ENCODE measurements at regions not wholly inside any gene's neighbourhood (a gene's known extent, or its start where the extent isn't known, plus 50 kb on each side); places are given as distances from the start of the nearest gene placed in this dataset.

DNA sequence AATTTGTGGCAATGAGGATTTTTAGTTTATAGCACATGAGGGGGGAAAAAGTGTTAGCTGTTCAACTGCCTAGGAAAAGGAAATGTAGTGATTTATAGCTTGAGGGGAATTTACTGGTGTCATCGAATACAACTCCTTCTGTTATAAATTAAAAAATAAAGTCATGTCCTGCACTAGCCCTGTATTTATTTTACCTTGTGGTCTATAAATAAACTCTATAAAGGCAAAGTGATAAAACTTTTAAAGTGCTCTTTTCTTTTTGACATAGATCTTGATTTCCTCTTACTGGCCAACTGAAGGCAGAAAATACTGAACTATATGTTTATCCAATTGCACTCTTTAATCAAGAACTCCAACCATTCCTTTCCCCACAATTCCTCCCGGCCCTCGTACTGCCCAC is 672.1 kb upstream of the SLIT2 start:
- no peak overlapping the region for H3K4me2 ChIP-seq (ENCODE audit: control insufficient read depth, insufficient read depth)
- in situ Hi-C loops (cut with MboI) (no loop called here), intact Hi-C loops (cut with micrococcal nuclease; ENCODE audit: unreplicated experiment) (no loop called here)
- H3K9ac ChIP-seq (ENCODE audit: control insufficient read depth, insufficient read depth, low read length): no peak overlapping the region
- TF ChIP-seq CREB1 (IDR thresholded peaks at IDR 0.05; ENCODE audit: low read depth) (no peak), STAT3 (IDR thresholded peaks at IDR 0.05; ENCODE audit: low read depth, low read length) (no peak), SREBF2 (IDR thresholded peaks at IDR 0.05; ENCODE audit: low read length) (no peak), FOXM1 (IDR thresholded peaks at IDR 0.05; ENCODE audit: low read depth, low read length) (no peak), NR2C2 (IDR thresholded peaks at IDR 0.05; ENCODE audit: borderline replicate concordance, control insufficient read depth, insufficient read length, low read depth) (no peak), RELA (IDR thresholded peaks at IDR 0.05; ENCODE audit: borderline replicate concordance, partially characterized antibody) (no peak), PAX8 (IDR thresholded peaks at IDR 0.05) (no peak)
- TF ChIP-seq, protein P1, sequence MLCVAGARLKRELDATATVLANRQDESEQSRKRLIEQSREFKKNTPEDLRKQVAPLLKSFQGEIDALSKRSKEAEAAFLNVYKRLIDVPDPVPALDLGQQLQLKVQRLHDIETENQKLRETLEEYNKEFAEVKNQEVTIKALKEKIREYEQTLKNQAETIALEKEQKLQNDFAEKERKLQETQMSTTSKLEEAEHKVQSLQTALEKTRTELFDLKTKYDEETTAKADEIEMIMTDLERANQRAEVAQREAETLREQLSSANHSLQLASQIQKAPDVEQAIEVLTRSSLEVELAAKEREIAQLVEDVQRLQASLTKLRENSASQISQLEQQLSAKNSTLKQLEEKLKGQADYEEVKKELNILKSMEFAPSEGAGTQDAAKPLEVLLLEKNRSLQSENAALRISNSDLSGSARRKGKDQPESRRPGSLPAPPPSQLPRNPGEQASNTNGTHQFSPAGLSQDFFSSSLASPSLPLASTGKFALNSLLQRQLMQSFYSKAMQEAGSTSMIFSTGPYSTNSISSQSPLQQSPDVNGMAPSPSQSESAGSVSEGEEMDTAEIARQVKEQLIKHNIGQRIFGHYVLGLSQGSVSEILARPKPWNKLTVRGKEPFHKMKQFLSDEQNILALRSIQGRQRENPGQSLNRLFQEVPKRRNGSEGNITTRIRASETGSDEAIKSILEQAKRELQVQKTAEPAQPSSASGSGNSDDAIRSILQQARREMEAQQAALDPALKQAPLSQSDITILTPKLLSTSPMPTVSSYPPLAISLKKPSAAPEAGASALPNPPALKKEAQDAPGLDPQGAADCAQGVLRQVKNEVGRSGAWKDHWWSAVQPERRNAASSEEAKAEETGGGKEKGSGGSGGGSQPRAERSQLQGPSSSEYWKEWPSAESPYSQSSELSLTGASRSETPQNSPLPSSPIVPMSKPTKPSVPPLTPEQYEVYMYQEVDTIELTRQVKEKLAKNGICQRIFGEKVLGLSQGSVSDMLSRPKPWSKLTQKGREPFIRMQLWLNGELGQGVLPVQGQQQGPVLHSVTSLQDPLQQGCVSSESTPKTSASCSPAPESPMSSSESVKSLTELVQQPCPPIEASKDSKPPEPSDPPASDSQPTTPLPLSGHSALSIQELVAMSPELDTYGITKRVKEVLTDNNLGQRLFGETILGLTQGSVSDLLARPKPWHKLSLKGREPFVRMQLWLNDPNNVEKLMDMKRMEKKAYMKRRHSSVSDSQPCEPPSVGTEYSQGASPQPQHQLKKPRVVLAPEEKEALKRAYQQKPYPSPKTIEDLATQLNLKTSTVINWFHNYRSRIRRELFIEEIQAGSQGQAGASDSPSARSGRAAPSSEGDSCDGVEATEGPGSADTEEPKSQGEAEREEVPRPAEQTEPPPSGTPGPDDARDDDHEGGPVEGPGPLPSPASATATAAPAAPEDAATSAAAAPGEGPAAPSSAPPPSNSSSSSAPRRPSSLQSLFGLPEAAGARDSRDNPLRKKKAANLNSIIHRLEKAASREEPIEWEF (IDR thresholded peaks at IDR 0.05; ENCODE audit: insufficient replicate concordance, low read depth, low read length): no peak
- TF ChIP-seq, protein P2, sequence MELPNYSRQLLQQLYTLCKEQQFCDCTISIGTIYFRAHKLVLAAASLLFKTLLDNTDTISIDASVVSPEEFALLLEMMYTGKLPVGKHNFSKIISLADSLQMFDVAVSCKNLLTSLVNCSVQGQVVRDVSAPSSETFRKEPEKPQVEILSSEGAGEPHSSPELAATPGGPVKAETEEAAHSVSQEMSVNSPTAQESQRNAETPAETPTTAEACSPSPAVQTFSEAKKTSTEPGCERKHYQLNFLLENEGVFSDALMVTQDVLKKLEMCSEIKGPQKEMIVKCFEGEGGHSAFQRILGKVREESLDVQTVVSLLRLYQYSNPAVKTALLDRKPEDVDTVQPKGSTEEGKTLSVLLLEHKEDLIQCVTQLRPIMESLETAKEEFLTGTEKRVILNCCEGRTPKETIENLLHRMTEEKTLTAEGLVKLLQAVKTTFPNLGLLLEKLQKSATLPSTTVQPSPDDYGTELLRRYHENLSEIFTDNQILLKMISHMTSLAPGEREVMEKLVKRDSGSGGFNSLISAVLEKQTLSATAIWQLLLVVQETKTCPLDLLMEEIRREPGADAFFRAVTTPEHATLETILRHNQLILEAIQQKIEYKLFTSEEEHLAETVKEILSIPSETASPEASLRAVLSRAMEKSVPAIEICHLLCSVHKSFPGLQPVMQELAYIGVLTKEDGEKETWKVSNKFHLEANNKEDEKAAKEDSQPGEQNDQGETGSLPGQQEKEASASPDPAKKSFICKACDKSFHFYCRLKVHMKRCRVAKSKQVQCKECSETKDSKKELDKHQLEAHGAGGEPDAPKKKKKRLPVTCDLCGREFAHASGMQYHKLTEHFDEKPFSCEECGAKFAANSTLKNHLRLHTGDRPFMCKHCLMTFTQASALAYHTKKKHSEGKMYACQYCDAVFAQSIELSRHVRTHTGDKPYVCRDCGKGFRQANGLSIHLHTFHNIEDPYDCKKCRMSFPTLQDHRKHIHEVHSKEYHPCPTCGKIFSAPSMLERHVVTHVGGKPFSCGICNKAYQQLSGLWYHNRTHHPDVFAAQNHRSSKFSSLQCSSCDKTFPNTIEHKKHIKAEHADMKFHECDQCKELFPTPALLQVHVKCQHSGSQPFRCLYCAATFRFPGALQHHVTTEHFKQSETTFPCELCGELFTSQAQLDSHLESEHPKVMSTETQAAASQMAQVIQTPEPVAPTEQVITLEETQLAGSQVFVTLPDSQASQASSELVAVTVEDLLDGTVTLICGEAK (IDR thresholded peaks at IDR 0.05; ENCODE audit: borderline replicate concordance): no peak
- TF ChIP-seq, protein P3, sequence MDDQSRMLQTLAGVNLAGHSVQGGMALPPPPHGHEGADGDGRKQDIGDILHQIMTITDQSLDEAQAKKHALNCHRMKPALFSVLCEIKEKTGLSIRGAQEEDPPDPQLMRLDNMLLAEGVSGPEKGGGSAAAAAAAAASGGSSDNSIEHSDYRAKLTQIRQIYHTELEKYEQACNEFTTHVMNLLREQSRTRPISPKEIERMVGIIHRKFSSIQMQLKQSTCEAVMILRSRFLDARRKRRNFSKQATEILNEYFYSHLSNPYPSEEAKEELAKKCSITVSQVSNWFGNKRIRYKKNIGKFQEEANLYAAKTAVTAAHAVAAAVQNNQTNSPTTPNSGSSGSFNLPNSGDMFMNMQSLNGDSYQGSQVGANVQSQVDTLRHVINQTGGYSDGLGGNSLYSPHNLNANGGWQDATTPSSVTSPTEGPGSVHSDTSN (IDR thresholded peaks at IDR 0.05; ENCODE audit: insufficient replicate concordance, low read depth, low read length): no peak
- H3K36me3 ChIP-seq (ENCODE audit: control insufficient read depth in 2 of 2, insufficient read depth in 2 of 2, low read length in 1 of 2): no peaks in the 10 kb centered on the region
- no peak overlapping the region for H3K27ac ChIP-seq (ENCODE audit: control insufficient read depth, insufficient read depth)
- DNase-seq (ENCODE audit: low read depth, low spot score) (no peak), FAIRE-seq (no peak), ATAC-seq (no peak)
- no TSS peak for BruUV-seq (replicated peaks)
- RAD21 ChIA-PET (ENCODE audit: unreplicated experiment): no interaction called here
- no peaks in the 10 kb centered on the region for H3K9me3 ChIP-seq (replicated peaks; ENCODE audit: control insufficient read depth, insufficient read depth, low read length)
- POLR2A ChIA-PET: no interaction called here
- no peaks in the 10 kb centered on the region for H4K20me1 ChIP-seq (ENCODE audit: control insufficient read depth, insufficient read depth)
- no peaks in the 10 kb centered on the region for H3K79me2 ChIP-seq (ENCODE audit: control insufficient read depth, insufficient read depth, low read length)
- CTCF ChIA-PET: no interaction called here
- no peaks in the 10 kb centered on the region for H3K4me1 ChIP-seq (ENCODE audit: control insufficient read depth, insufficient read depth, low read length)
- SMC1A ChIA-PET (ENCODE audit: uncharacterized antibody, unreplicated experiment): no interaction called here
- no peaks in the 10 kb centered on the region for H3K27me3 ChIP-seq (replicated peaks in 1 of 2; ENCODE audit: control insufficient read depth in 2 of 2, insufficient read depth in 2 of 2, low read length in 1 of 2)
- WGBS (ENCODE audit: insufficient coverage, insufficient replicate concordance, low lambda C conversion rate, missing lambda C conversion rate): 2% methylated on average over 3 of the region's 3 CpGs
- no peak overlapping the region for H2AFZ ChIP-seq (ENCODE audit: control insufficient read depth, low read depth, low read length)
- H3K4me3 ChIP-seq: no peak overlapping the region

All from GM12878 (cell line).